Activated naive CD4-positive, alpha-beta T cell treated with anti-CD3 and anti-CD28 coated beads, Interleukin-2, amount 50 U/mL, for 72 hours (primary cell): ENCODE measurements at regions not wholly inside any gene's neighbourhood (a gene's known extent, or its start where the extent isn't known, plus 50 kb on each side); places are given as distances from the start of the nearest gene placed in this dataset.
"Not testable (repeated sequence)": the region's sequence is repeated elsewhere in the genome, so short reads cannot be mapped to it uniquely, and the experiment has no call there.

Experiments used
- ATAC-seq, 2 donors: fragments of 150-1000 bp; cut with Tn5 transposase; 2 replicates each; pipeline ENCODE4 v1.10.0; 2021; ENCODE audit warnings: mild to moderate bottlenecking in 2 of 2, moderate library complexity in 2 of 2
- DNase-seq, 2 donors: peaks; one replicate each; pipeline ENCODE4 v3.0.0; 2021 to 2022; ENCODE audit warnings: low spot score in 2 of 2
- H3K27ac Mint-ChIP-seq, 2 donors: one replicate each; pipeline ENCODE4 v1.8.0; 2022; ENCODE audit warnings: mild to moderate bottlenecking in 2 of 2, mixed read lengths in 2 of 2
- H3K36me3 Mint-ChIP-seq, 2 donors: one replicate each; pipeline ENCODE4 v1.8.0; 2022; ENCODE audit warnings: mixed read lengths in 2 of 2
- H3K9me3 Mint-ChIP-seq, 2 donors: one replicate each; pipeline ENCODE4 v1.8.0; 2022; ENCODE audit warnings: mixed read lengths in 2 of 2

DNA sequence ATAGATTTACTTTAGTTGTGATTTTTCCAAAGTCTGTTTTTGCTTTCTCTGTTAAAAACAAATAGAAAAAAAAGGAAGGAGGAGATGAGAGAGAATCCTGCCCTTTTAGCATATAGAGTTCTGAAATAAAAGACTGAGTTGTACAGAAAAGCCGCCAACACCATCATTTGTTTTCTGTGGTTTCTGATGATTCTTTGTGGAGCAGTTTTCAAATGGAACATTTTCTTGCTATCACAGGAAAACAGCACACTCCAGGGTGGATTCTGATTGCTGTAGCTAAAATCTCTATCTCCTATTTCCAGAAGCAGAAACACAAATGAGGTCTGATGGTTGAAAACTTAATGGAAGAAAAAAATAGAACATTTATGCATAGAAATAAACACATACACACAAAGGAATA is 144.6 kb upstream of the L3MBTL4 start:
- Mint-ChIP-seq H3K36me3 (no peaks in the 10 kb centered on the region), H3K9me3 (no peaks in the 10 kb centered on the region), H3K27ac (no peak overlapping the region)
- no peak for DNase-seq
- ATAC-seq, result no peak

DNA sequence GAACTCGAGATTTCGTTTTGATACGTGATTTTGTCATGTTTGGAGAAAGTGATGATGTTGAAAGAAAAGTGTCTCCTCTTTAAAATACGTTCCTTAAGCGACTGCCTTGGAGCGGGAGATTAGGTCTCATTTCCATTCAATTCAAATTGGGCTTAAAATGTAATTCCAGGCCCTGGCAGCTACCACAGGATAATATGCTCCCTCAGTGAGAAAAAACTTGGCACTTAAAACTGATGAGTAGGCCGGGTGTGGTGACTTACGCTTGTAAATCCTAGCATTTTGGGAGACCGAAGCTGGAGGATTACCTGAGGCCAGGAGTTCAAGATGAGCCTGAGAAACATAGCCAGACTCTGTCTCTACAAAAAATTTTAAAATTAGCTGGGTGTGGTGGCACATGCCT is 146.3 kb upstream of the L3MBTL4 start:
- Mint-ChIP-seq H3K36me3 (no peaks in the 10 kb centered on the region), H3K27ac (no peak overlapping the region), H3K9me3 (no peaks in the 10 kb centered on the region)
- DNase-seq (no peak), ATAC-seq (no peak)

DNA sequence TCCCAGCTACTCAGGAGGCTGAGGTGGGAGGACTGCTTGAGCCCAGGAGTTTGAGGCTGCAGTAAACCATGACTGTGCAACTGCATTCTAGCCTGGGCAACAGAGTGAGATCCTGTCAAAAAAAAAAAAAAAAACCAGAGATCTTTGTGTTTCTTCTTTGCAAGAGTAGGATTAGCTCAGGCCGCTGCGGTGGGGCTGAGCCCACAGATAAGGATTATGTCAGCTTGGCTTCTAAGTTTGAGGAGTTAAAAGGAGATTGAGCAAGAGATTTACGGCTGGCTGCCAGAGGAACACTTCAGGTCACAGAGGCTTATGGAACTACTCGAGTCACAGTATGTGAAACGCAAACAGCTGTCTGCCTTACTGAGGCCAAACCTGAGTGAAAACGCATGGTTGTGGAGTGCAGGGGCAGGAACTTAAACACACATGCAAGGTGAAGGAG is 146.7 kb upstream of the L3MBTL4 start:
- DNase-seq (no peak), ATAC-seq (no peak)
- Mint-ChIP-seq H3K27ac (no peak overlapping the region), H3K36me3 (no peaks in the 10 kb centered on the region), H3K9me3 (no peaks in the 10 kb centered on the region)

DNA sequence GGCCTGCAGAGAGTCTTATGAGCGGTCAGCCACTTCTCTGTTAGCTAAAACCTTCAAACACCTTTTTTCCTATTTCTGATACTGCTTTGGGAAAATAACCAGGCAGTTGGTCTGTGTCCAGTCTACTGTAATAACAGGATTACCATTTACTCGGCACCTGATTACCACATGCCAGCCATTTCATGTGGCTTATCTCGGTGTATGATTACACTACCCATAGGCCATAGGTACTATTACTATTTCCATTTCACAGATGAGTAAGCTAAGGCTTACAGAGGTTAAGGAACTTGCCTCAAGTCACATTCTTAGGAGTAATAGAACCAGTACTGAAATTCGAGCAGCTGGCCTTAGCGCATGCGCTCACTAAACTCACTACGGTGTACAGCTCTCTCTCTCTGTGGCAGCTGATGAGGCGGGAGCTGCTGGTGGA is 147.2 kb upstream of the L3MBTL4 start:
- DNase-seq (no peak), ATAC-seq (no peak)
- H3K9me3 Mint-ChIP-seq, result no peaks in the 10 kb centered on the region
- H3K27ac Mint-ChIP-seq, result no peak overlapping the region
- H3K36me3 Mint-ChIP-seq, result no peaks in the 10 kb centered on the region

DNA sequence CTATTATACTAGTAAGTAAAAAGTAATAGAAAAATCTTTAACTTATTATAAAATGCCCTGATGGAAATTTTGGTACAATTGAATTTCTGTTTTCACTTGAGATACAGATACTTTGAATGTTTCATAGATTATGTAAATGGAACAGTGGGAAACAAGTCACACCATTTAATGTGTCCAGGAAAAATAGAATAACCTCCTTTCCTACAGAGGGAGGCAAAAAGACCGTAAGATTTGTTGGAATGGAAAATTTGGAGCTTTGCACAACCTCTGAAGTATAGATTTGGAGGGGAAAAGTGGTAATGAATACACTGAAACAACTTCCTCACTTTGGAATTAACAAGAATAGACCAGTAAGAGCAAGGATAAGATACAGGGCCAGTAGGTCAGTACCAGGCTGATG is 149.2 kb upstream of the L3MBTL4 start:
- DNase-seq (no peak), ATAC-seq (no peak)
- Mint-ChIP-seq H3K36me3 (no peaks in the 10 kb centered on the region), H3K9me3 (peaks cover 3 to 7% of the 10 kb centered on the region in 2 donors), H3K27ac (no peak overlapping the region)

DNA sequence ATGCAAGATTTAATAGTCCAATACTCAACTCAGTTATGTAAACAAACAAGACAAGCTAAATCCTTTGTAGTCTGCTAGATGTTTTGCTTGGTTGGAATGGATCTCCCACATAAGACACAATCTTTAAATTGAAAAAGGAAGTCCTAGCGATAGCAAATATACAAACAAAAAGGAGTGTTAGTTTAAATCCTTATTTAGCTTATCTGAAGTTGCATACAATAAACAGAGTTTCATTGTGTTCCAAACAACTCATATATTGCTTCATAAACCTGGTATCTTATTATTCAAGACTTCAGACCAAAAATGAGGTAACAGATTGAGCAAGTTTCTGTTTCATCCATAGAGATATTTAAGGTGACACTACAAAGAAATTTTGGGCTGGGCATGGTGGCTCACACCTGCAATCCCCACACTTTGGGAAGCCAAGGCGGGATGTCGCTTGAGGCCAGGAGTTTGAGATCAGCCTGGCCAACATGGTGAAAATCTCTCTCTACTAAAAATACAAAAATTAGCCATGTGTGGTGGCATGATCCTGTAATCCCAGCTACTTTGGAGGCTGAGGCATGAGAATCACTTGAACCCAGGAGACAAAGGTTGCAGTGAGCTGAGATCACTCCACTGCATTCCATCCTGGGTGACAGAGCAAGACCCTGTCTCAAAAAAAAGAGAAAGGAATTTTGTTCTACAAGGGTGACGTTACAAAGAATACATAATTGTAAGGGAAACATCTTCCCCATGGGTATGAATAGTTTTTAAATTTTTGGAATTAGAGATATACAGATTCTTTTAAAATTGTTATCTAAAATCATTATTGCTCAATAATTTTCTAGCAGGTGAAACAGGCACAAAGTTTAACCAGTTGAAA is 150.5 kb upstream of the L3MBTL4 start:
- peaks cover 4 to 8% of the 10 kb centered on the region in 2 donors for H3K9me3 Mint-ChIP-seq
- no peak overlapping the region for H3K27ac Mint-ChIP-seq
- ATAC-seq (no peak), DNase-seq (no peak)
- no peaks in the 10 kb centered on the region for H3K36me3 Mint-ChIP-seq

DNA sequence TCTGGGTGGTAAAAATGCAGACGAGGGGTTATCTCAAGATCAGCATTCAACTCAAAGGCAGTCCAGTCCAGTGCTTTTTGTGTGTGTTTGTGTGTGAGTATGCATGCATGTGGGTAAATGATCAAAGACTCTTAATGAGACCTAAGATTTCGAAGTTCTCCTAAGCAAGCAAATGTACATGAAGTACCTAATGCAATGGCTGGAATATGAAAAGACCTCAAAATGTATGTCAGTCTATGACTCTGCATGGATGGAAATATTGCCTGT is 151.0 kb upstream of the L3MBTL4 start:
- Mint-ChIP-seq H3K9me3 (peaks cover 4 to 8% of the 10 kb centered on the region in 2 donors), H3K36me3 (no peaks in the 10 kb centered on the region), H3K27ac (no peak overlapping the region)
- ATAC-seq (no peak), DNase-seq (no peak)

DNA sequence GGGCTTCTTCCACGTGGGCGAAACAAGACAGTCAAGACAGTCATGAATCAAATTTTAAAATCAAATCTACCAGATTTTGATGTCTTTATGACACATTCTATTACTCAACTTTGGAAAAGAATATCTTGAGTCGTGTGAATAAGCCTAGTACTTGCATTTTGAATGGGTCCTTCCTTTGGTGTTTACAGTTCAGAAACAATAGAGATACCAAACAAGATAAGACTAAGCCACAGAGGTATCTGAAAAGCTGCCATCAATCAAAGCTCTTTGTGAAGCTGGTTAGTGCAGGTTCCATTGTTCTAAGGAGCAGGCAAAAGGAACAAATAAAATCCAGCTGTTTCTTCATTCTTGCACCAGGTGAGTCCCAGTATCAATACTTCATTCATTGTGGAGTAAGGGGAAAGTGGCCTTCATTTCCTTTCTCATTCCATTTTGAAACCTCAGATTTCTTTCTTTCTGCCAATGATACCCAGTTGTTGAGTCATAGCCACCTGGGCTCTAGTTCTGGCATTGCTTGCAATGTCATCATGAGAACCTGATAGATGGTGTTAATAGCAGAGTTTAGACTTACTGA is 151.7 kb upstream of the L3MBTL4 start:
- ATAC-seq (peak in 1 of 2 donors; percentile 86), DNase-seq (no peak)
- no peak overlapping the region for H3K27ac Mint-ChIP-seq
- H3K9me3 Mint-ChIP-seq, result peaks cover 4 to 10% of the 10 kb centered on the region in 2 donors
- H3K36me3 Mint-ChIP-seq, result no peaks in the 10 kb centered on the region

DNA sequence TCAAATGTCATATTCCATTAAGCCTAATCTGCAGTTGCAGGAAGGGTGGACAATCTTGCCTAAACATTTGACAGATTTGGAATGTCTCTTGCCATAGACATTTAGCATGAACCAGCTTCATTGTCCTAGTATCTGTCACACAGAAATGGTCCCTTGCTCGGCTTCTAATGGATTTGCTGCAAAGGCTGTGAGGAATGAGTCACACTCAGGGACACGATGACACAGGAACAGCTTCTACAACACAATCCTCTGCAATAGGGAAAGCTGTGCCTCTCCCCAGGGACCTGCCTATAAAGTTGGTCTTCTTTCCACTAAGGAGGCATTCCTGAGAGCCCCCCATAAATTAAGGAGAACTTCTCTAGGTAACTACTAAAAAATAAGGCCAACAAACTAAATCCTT is 155.1 kb upstream of the L3MBTL4 start:
- no peak overlapping the region for H3K27ac Mint-ChIP-seq
- no peak for DNase-seq
- H3K36me3 Mint-ChIP-seq, result no peaks in the 10 kb centered on the region
- H3K9me3 Mint-ChIP-seq, result peaks cover 9 to 14% of the 10 kb centered on the region in 2 donors
- no peak for ATAC-seq

DNA sequence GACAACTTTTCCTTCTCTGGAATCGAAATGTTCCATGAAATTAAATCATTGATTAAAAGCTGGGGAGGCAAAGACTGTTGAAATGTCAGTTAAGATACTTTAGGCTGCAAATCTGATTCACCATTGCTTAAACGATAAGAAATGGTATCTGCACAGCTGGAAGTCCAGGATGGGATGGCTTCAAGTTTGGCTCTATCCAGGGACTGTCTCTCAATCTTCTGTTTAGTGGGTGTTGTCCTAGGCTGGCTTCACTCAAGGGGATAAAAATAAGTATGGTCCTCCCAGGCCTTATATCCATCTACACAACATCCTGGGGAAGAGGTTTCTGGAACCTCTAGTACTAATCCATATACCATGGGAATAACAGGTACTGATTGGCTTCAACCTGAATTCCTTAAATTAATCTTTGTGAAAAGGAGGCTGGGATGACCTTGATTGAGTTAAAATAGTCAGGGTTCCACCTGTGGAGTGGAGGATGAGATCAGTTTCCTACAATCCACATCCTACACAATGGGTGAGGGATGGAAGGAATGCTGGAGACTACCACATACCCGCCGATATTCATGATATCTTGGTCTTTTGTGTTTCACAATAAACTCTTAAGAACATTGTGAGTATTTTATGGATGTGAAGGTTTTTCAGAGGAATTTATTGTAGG is 156.0 kb upstream of the L3MBTL4 start:
- ATAC-seq (no peak), DNase-seq (no peak)
- H3K36me3 Mint-ChIP-seq, result no peaks in the 10 kb centered on the region
- peaks cover 9 to 14% of the 10 kb centered on the region in 2 donors for H3K9me3 Mint-ChIP-seq
- H3K27ac Mint-ChIP-seq, result no peak overlapping the region

DNA sequence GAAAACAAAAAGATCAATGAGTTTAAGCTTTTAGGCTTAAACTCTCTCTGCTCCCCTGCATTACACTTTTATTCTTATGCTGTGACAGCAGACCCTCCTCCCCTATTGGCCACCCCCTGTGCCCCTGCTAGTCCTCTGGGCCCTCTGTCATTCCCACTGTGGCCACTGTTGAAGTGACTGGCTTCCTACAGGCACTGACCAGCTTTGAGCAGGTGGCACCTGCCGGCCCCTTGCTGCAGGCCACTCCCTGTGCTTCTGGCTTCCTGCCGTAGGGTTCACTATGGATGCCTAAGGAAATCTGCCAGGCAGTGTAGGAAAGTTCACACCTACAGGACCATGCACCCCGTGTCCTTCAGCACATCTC is 156.5 kb upstream of the L3MBTL4 start:
- Mint-ChIP-seq H3K36me3 (no peaks in the 10 kb centered on the region), H3K27ac (no peak overlapping the region), H3K9me3 (peaks cover 9 to 14% of the 10 kb centered on the region in 2 donors)
- DNase-seq, result no peak
- ATAC-seq, result no peak

DNA sequence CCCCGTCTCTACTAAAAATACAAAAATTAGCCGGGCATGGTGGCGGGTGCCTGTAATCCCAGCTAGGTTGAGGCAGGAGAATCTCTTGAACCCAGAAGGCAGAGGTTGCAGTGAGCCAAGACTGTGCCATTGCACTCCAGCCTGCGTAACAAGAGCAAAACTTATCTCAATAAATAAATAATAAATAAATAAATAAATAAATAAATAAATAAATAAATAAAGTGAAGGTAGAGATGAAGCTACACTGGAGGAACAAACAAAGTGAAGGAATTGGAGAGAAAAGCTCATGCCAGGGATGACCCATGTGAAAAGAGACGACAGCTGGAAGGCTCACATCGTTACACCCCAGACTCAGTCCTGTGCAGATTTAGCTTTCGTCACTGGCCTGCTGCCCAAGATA is 157.3 kb upstream of the ARHGAP28 start:
- not testable (repeated sequence) for ATAC-seq, H3K27ac Mint-ChIP-seq, H3K36me3 Mint-ChIP-seq, DNase-seq
- peaks cover 9 to 14% of the 10 kb centered on the region in 2 donors for H3K9me3 Mint-ChIP-seq

DNA sequence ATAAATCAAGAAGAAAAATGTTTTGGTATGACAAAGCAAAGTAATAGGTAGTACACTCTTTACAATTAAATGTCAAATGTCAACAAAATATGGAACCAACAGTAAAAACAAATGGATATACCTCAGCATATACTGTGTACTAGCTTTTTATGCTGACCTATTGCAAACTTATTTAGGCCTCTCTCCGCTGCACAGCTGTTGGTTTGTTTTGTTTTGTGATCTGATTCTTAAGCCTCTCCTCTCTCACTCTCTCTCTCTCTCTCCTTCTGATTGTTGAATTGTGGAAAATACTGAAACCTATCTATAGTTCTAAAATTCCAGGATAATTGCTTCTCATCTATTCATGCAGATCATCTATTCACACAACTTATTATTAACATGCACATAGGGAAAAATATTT is 154.9 kb upstream of the ARHGAP28 start:
- no peak for DNase-seq
- Mint-ChIP-seq H3K36me3 (no peaks in the 10 kb centered on the region), H3K27ac (no peak overlapping the region), H3K9me3 (peaks cover 6 to 8% of the 10 kb centered on the region in 2 donors)
- ATAC-seq, result no peak

DNA sequence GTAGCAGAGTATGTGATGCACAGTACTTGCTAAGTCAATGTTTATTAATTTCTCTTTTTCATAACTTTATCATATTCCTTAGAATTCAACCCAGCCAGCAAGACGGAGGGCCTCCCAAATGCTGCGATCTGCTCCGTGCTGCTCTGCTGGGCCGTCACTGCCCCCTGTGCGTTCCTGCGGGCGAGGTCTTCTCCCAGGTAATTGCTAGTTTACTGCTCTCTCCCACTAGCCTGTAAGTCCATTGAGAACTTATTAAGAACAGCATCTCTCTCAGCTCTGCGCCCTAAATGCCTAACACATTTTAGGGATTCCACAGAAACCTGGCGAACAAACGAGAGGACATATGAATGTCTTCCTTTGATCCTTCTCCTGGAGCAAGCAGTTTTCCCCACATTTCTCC is 153.6 kb upstream of the ARHGAP28 start:
- Mint-ChIP-seq H3K27ac (no peak overlapping the region), H3K9me3 (peaks cover 6 to 8% of the 10 kb centered on the region in 2 donors)
- ATAC-seq, result no peak

DNA sequence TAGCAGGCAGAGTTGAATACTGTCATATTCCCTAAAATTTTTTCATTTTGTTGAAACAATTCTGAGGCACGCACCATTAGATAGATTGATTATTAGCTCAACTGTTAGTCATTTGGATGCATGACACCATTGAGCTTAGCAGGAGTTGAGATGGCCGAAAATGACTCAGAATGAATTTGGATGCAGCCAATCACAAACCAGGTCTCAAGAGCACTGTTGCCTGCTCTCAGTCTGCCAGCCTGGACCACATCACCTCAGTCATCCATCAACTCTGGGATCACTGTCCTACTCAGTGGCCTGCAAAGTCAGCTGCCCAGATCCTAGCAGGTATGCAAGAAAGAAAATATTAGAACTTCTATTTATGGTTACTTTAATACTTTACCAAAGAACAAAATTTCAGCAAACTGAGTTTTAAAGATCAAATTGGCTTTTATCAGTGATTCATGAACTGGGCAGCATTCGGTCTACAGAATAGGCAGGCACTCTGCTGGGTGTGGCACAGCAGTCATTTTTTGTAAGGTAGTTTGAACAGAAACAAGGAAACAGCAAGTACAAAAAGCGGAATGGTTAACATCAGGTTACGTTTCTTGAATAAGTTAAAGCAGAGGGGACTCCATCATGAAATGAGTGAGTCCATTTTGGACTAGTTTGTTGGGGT is 152.7 kb upstream of the ARHGAP28 start:
- no peak for ATAC-seq
- no peaks in the 10 kb centered on the region for H3K36me3 Mint-ChIP-seq
- peaks cover 7 to 8% of the 10 kb centered on the region in 2 donors for H3K9me3 Mint-ChIP-seq
- no peak overlapping the region for H3K27ac Mint-ChIP-seq
- DNase-seq, result no peak

More for the DNA sequence above, 153.6 kb upstream of the ARHGAP28 start:
- no peak for DNase-seq
- no peaks in the 10 kb centered on the region for H3K36me3 Mint-ChIP-seq

DNA sequence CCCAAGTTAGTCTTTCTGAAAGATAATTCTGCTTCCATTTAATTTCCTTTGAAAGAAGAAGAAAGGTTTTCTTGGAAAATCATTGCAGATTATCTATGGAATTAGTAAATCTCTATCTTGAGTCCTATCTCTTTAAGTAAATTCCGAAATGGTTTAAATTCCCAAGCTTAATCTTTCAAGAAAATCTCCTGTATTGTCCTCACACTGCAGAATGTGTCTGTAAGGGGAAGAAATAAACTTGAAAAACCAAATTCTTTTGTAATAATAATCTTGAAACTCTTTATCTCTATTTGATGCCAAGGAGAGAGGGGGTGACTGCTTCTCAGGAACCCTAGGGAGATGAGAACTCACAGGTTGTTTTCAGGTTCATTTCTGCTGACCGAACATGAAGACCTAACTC is 150.8 kb upstream of the ARHGAP28 start:
- Mint-ChIP-seq H3K27ac (no peak overlapping the region), H3K9me3 (peaks cover 15 to 16% of the 10 kb centered on the region in 2 donors), H3K36me3 (peaks cover 0 to 9% of the 10 kb centered on the region in 2 donors)
- ATAC-seq (no peak), DNase-seq (no peak)

DNA sequence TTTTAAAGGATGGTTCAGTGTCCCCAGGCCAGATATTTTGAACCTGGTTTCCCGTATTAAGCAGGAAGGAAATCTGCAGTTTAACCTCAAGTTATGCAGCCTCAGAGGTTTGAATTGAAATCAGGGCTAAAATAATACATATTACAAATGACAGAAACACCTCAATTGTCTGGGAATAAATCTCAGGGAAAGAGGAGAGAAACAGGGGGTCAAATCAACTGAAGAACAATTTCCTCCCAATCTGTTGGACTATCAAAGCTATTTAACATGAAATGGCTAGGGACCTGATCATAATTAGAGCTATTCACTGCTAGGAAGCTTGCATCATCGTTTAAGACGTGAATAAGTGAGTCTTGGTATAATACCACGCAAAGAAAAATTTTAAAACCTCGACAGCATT is 150.0 kb upstream of the ARHGAP28 start:
- ATAC-seq (no peak), DNase-seq (no peak)
- no peak overlapping the region for H3K27ac Mint-ChIP-seq
- H3K36me3 Mint-ChIP-seq, result peaks cover 0 to 15% of the 10 kb centered on the region in 2 donors
- peaks cover 20 to 21% of the 10 kb centered on the region in 2 donors for H3K9me3 Mint-ChIP-seq
